ENCODE measurements at regions not wholly inside any gene's neighbourhood (a gene's known extent, or its start where the extent isn't known, plus 50 kb on each side); places are given as distances from the start of the nearest gene placed in this dataset.

DNA sequence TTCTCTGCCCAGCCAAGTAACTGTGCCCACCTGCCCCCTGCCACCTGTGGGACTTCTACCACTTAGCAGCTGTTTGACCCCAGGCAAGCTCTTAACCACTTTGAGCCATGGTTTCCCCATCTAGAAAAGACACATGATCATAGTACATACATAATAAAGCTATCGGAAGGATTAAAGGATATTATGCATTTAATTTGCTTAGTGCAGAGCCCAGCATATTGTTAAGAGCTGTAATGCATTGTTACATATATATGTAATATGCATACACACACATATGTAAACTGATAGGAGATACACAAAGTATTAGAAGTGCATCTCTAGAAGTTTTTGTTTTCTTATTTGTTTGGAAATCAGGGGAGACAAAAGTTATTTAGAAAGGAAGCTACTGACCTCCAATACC lies 83.5 kb upstream of the ZBTB40 start:
- TF ChIP-seq, protein P1, sequence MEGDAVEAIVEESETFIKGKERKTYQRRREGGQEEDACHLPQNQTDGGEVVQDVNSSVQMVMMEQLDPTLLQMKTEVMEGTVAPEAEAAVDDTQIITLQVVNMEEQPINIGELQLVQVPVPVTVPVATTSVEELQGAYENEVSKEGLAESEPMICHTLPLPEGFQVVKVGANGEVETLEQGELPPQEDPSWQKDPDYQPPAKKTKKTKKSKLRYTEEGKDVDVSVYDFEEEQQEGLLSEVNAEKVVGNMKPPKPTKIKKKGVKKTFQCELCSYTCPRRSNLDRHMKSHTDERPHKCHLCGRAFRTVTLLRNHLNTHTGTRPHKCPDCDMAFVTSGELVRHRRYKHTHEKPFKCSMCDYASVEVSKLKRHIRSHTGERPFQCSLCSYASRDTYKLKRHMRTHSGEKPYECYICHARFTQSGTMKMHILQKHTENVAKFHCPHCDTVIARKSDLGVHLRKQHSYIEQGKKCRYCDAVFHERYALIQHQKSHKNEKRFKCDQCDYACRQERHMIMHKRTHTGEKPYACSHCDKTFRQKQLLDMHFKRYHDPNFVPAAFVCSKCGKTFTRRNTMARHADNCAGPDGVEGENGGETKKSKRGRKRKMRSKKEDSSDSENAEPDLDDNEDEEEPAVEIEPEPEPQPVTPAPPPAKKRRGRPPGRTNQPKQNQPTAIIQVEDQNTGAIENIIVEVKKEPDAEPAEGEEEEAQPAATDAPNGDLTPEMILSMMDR (conservative IDR thresholded peaks at IDR 0.05; ENCODE audit: low read depth): no peak
- ChIA-PET POLR2A (ENCODE audit: low non-redundant PET) (no interaction called here), CTCF (interaction anchor here (0.7 kb wide), 1 partner anchor 17 kb away, joined by 6 read pairs; no protein-coding TSS in a partner anchor)

DNA sequence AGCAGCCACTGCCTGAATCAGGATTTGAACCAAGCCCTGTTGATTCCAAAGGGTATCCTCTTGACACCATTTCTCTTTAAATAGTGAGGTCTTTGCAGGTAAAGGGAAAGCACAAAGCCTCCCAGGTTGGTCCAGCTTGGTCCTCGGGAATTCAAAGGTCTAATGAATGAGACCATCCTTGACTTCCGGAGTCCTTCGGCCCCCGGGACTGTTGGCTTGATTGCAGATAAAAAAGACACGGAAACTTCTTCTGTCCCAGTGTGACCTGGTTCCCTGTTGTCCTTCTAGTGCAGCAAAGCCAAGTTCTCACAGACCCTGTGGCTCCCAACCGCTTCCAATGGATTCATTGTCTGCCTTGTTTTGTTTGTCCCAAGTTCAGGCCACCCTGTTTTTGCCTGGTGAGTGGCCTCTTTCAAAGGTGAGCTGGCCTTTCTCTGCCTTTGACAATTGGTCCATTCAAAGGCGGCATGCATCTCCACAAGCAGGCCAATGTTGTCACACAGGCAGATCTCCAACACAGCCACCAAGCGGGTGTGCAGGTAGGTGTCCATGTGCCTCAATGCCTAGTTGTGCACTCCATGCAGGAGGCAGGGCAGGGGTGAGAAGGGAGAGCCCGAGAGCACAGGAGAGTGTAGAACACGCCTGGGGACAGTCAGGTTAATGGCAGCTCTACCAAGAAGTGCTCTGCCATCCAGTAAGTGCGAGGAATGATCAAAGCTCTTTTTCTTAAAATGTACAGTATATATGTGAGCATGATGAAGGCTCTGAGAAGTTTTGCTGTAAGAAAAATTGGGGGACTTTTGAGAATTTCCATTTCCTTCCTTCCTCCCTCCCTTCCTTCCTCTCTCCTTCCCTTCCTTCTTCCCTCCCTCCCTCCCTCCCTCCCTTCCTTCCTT lies 82.1 kb upstream of the ZBTB40 start:
- H3K27ac ChIP-seq: no peak overlapping the region
- TF ChIP-seq, protein P1 (conservative IDR thresholded peaks at IDR 0.05; ENCODE audit: low read depth): no peak
- CTCF ChIA-PET: no interaction called here
- POLR2A ChIA-PET (ENCODE audit: low non-redundant PET): no interaction called here
- DNase-seq (ENCODE audit: low spot score): no peak

More for the DNA sequence above, 83.5 kb upstream of the ZBTB40 start:
- no peak overlapping the region for H3K27ac ChIP-seq
- DNase-seq (ENCODE audit: low spot score): no peak

GRCh38 chr1:22370190-22370498 lies 81.5 kb upstream of the ZBTB40 start:
- no peak for DNase-seq (ENCODE audit: low spot score)
- TF ChIP-seq, protein P1 (conservative IDR thresholded peaks at IDR 0.05; ENCODE audit: low read depth): no peak
- H3K27ac ChIP-seq: no peak overlapping the region
- POLR2A ChIA-PET (ENCODE audit: low non-redundant PET): no interaction called here
- CTCF ChIA-PET: interaction anchor here (0.6 kb wide), 1 partner anchor 242 kb away, joined by 3 read pairs; no protein-coding TSS in a partner anchor

DNA sequence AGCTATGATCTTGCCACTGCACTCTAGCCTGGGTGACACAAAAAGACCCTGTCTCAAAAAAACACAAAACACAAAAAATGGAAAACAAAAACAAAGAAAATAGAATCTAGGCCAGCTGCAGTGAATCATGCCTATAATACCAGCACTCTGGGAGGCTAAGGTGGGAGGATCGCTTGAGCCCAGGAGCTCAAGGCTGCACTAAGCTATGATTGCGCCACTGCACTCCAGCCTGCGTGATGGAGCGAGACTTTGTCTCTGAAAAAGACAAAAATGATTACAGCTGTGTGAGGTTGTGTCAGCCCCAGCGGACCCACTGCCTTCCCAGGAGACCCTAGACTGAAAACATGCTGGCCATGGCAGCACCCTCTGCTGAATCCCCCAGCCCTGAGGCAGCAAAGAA lies 80.2 kb upstream of the ZBTB40 start:
- DNase-seq (ENCODE audit: low spot score): no peak
- POLR2A ChIA-PET (ENCODE audit: low non-redundant PET): no interaction called here
- CTCF ChIA-PET: interaction anchor here (1.3 kb wide), 1 partner anchor 240 kb away, joined by 3 read pairs; no protein-coding TSS in a partner anchor
- TF ChIP-seq, protein P1 (conservative IDR thresholded peaks at IDR 0.05; ENCODE audit: low read depth): no peak
- H3K27ac ChIP-seq: no peak overlapping the region

GRCh38 chr1:22373252-22373651 lies 78.4 kb upstream of the ZBTB40 start:
- POLR2A ChIA-PET (ENCODE audit: low non-redundant PET): no interaction called here
- TF ChIP-seq, protein P1 (conservative IDR thresholded peaks at IDR 0.05; ENCODE audit: low read depth): no peak
- no peak for DNase-seq (ENCODE audit: low spot score)
- CTCF ChIA-PET: interaction anchor here (0.6 to 0.9 kb wide), 2 partner anchors 20 to 659 kb away, joined by 3 read pairs; no protein-coding TSS in a partner anchor
- H3K27ac ChIP-seq: no peak overlapping the region

GRCh38 chr1:22374001-22374400 lies 77.7 kb upstream of the ZBTB40 start:
- CTCF ChIA-PET: interaction anchor here (0.9 kb wide), 1 partner anchor 660 kb away, joined by 3 read pairs; no protein-coding TSS in a partner anchor
- POLR2A ChIA-PET (ENCODE audit: low non-redundant PET): no interaction called here
- no peak for DNase-seq (ENCODE audit: low spot score)
- TF ChIP-seq, protein P1 (conservative IDR thresholded peaks at IDR 0.05; ENCODE audit: low read depth): no peak
- H3K27ac ChIP-seq: no peak overlapping the region
